Embryonic facial prominence (tissue), 1 donor: ENCODE measurements at regions not wholly inside any gene's neighbourhood (a gene's known extent, or its start where the extent isn't known, plus 50 kb on each side); places are given as distances from the start of the nearest gene placed in this dataset.

Experiments
- DNase-seq: peaks from one replicate; pipeline ENCODE4 v3.0.0-alpha.2; 2016; ENCODE audit errors: extremely low spot score

DNA sequence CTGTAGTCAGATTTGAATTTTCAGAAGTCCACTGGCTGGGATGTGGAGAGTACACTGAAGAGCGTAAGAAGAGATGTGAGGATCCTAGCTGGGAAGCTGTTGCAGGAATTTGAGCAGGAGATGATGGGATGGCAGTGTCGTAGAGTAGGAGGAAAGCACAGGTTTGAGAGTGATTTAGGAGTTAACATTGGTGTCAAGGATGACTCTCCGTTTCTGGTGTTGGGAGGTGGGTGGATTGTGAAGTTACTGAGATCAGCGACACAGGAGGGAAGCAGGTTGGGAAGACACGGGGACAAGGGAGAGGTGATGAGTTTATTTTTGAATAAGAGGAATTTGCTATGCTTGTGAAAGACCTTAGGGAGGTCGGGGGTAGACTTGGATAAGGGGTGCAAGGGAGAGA, 434.2 kb upstream of the TPM1 start:
- no peak for DNase-seq

DNA sequence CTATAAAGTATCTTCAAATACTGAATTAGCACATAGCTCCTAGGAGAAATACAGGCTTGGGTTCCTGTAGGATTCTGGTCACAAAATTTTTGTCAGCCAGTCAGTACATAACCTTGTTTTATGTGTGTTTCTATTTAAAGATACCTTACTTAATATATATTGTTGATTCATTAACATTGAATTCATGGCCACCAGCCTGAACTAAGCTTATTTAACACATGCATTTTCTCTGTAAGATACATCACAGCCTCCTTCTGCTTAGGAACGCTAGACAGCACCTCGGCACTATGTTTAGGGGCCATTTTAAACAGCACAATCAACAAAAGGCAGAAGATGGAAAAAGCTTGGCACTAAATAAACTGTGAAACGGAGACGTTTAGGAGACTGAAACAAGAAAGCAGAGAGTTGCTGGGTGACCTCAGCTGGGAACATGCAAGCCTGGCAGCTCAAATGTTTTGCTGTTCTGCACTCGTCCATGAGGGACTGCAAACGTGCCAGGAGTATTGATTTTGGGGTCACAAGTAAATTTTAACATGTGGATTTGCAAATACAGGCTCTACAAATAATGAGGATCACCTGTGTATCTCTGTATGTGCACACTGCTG, 432.2 kb upstream of the TPM1 start:
- no peak for DNase-seq

DNA sequence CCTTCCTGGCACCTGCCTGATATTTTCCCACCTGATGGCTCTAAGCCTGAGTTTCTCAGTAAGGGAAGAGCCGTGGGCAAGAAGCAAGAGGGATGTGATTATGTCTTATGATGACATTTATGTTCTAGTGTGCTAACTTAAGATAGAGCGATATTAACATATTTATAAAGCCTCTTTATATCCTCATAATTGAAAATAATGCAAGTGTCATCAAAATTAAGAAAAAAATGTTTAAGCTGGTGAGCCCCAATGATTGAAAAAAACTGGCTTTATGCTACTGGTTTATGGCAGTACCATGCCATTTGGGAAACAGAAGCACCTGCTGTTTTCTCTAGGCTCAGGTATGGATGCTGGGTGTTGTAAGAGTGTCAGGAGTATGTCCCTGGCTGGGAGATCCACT, 431.5 kb upstream of the TPM1 start:
- no peak for DNase-seq

DNA sequence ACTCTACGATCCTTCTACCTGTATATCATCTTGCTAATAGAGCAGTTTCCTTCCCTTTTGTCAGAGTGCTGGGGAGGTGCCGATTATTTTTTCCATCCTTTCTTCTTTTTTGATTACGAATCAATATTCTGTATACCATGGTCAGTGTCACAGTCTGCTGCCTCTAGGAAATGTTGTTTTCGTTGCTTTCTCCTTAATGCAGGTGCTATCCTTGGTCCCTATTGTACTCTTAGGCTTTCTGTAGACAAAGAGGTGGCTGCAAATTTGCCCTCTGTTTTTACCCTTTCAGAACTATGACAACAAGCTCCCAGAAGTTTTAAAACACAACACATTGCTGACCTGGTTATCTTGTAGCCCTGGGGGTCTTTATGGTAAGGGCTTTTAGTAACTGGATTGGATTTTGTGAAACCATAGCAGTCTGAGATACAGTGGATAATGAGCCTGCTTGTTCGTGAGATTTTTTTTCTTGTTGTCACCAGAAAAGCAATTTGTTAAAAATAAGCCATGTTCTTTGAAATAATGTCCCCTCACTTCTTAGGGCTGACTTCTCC, 430.3 kb upstream of the TPM1 start:
- DNase-seq: no peak

DNA sequence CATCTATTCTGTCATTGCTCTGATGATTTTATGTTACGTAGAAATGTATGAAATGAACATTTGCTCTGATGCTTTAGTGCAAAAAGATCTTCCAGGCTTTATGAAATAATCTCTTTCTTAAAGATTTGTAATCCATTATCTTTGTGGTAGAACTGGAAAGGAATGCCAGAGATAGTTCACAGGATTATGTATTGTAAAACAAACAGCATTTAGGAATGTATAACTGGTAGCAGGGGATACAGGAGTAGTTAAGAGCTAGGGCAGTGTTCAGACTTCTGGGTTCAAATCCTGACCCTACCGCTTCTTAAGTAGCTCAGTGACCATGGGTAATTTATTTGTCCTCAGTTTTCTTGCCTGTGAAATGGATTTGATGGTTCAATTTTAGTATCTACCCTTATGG, 429.8 kb upstream of the TPM1 start:
- DNase-seq: no peak

DNA sequence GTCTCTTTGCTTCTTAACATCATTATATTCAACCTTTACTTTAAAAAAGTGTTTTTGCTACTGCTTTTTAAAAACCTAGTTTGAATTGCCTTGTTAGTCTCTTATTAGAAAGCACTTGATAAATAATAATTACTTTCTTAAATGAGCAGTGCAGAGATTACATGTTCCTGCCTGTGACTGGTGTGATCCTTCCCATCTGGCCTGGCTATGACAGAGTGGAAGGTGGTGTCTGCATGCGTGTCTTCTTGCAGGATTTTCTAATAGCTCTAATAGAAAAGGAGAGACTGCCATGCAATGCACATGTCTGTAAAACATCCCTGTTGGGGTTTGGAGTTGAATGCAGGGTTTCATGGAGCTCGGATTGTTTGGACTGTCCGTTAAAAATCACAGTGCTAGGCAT, 425.8 kb upstream of the TPM1 start:
- no peak for DNase-seq

DNA sequence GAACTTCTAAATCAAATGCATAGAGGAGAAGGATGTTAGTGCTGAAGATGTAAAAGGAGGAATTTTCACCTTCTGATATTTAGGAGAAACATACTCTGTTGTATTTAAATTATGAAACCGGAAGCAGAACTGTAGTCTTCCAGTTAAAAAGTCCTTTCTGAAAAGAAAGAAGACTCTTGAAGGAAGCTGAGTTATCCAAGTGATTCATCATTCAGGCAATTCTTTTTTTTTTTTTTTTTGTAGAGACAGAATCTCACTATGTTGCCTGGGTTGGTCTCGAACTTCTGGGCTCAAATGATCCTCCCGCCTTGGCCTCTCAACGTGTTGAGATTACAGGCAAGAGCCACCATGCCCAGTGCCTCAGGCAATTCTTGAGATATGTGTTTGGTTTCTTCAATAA, 424.8 kb upstream of the TPM1 start:
- no peak for DNase-seq

DNA sequence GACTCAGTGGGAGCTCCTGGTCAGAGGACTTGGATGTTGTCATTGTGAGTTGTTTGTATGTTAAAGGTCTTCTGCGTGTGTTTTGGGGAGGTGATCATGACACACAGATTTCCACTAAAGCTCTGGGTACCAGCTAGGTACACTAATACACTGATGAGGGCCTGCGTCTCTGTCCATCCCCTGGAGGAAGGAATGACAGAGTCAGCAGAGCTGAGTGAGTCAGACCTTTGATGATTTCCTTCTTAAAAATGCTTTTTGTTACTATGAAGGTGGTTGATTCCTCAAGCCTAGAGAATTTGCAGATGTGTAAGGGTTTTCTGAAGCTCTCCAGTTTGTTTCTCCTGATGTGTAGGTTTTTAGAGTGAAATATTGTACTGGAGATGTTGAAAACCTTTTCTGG, 424.1 kb upstream of the TPM1 start:
- DNase-seq: no peak

DNA sequence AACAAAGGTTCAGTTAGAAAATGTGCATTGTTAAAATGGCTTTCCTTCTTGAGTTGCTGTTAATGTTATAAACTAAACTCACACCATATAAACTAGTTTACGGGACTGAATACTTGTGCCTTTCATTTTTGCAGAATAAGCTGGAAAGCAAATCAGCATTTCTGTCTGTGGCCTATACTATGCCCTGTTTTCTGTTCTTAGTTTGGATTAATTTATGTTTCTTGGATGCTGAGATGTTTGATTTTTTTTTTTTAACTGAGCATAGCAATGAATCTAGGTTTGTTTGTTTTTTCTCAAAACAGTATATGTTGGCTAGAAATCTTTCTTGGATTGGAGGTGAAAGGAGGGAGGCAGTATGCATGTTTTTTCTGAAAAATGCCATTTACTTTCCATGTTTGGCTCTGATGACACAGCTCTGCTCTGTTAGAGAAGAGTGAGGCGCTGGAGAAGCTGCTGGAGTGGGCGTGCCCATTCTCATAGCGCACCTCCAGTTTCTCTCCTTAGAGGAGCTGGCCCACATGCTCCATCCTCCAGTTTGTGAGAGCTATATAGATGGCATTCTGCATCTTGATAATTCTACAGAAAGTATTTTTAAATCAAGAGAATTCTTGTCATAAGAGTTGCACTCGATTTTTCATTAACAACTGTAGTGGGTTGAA, 423.6 kb upstream of the TPM1 start:
- DNase-seq: no peak

DNA sequence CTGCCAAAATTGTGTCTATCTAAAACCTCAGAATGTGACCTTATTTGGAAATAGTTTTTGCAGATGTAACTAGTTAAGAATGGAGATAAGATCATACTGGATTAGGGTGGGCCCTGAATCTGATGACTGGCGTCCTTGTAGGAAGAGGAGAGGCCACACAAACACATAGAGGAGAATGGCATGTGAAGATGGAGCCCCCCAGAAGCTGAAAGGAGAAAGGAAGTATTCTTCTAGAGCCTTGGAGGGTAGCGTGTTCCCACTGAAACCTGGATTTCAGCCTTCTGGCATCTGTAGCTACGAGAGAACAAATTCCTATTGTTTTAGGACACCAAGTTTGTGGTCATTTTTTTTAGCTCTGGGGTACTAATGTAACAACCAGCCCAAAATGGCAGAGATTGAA, 423.0 kb upstream of the TPM1 start:
- DNase-seq: no peak

DNA sequence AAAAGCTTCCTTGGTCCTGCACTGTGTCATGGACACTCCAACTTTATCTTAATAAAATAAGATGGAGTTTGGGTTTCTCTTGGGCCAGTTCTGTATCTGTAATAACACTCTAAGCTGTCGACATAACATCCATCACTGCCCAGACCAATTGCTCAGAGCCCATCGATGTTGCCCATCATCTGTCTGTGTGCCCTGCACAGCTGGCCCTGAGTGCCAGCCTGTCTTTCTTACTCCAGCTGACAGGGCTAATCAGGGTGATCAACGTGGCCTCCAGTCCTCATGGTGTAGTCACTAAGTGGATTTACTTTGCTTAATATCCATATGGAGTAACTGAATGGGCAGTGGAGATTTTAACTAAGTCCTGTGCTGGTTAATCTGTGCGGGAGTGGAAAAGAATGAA, 419.8 kb upstream of the TPM1 start:
- DNase-seq: no peak

DNA sequence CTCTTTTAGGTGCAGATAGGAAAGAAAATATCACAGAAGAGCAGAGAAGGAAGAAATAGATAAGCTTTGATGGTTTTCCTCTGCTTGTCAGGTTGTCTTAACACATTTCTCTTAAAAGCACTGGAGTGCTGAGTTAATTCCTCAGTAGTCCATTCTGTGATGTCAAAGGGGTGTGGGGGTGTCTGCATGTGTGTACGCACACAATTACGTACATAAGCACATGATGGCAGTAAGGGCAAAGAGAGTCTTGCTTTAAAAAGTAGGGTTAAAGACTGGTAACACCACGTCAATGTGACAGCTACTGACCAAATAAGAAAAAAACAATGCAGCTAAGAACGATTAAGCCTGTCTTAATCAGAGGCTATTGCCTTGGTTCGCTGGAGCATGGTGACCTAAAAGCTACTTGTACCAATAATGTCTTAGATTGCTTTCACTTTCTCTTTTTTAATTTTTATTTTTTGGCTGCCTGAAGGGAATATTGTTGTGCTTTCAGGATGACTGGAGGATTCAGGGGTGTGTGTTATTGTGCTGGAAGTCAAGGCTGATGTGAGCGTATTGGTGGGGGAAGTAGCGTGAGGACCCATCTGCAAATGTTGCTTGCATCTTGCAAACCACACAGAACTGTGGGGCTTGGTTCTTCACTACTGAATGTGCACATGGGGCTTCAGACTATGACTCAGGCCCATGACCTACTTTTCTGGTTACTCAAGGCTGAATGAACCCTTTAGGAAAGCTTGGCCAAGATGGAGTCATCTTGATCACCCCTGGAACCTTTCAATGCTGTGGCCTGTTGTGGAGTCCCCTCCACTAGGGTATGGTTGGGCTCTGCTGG, 417.8 kb upstream of the TPM1 start:
- DNase-seq: no peak

DNA sequence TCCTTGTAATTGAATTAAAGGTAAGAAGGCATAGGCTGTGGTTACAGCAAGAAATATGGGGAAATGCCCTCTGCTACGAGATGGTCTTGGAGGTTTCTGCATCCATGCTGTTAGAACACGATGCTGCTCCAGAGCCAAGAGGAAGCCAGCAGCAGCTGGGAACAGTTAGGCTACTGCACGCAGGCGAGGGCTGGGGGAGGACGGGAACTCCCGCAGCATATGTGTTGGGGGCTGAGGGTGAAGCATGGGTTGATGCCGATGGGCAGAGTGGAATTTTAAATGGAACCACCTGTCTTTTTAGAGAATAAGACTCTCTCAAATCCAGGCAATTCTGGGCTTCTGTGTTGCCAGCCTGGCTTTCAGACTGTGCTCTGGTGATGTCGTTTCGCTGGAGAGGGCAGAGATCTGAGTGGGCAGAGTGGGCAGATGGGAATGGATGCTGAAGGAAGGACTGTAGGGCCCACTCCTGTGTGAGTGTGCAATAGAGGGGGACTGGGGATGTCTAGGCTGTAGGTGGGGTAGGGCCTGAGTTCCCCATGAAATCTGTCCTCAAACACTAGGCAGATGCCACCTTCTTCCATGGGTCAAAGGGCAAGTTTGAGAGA, 417.0 kb upstream of the TPM1 start:
- peak; percentile 51 for DNase-seq

DNA sequence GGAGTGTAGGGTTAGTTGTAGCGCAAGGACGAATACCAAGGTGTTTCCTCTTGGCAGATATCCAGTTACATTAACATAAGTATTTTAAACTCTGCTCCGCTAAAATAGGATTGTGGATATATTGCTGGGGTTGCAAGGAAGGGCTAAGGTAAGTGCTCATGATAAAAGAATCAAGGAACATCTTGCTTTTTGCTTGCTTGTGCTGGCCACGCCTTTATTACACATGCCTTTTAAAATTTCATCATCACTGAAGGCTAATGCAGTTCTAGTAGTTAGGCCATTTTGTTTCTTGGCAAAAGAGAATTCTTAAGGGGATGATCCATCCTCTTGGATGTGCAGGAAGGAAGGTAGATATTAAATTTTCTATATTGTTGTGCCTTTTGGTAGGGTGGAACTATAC, 415.6 kb upstream of the TPM1 start:
- DNase-seq: no peak

DNA sequence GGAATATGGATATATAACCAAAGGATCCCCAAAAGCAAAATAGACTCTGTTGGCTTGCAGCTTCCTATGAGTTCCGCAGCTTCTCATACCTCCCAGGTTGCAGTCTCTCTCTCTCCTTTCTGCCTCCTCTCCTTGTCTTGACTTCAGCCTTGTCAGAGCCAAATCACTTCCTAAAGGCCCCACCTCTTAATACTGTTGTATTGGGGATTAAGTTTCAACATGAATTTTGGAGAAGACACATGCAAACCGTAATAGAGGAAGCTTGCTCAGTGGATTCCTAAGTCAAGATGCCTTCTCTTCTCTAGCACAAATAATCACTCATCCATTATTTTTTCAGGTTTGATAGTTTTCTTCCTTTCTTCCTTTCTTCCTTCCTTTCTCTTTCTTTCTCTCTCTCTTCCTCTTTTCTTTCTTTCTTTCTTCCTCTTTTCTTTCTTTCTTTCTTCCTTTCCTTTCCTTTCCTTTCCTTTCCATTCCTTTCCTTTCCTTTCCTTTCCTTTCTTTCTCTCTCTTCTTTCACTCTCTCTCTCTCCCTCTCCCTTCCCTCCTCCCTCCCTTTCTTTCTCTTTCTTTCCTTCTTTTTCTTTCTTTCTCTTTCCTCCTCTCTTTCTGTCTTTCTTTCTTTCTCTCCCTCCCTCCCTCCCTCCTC, 411.3 kb upstream of the TPM1 start:
- no peak for DNase-seq

DNA sequence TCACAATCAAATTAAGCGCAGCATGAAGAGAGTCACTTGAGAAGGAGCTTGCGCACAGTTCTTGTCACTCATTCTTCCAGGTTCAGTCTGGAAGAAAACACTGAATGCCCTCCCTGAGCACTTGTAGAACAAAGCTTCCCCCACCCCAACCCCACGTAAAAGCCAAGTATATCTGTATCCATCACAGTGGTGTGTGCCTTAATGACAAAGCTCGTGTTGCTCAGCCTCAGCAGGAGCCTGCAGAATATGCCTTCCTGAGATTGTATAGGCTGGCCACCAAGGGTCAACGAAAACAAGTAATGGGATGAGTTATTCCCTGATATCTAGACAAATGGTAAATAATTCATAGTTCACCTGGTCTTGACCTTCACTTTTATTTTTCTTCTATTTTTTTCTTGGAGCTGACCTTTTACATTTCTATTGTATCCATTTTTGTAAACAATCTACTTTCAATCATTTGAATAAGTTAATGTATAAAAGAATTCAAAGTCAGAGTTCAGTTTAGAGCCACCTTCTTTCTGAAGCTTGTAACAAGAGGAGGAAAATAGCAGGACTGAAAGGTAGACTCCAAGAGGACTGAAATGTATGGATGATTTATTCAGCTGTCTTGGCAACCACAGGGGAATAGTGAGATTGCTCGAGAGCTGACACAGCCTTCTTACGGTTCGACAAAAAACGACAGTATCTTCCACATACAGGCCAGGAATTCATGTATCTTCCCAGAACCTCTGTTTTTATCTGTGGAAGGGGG, 405.5 kb upstream of the TPM1 start:
- no peak for DNase-seq

DNA sequence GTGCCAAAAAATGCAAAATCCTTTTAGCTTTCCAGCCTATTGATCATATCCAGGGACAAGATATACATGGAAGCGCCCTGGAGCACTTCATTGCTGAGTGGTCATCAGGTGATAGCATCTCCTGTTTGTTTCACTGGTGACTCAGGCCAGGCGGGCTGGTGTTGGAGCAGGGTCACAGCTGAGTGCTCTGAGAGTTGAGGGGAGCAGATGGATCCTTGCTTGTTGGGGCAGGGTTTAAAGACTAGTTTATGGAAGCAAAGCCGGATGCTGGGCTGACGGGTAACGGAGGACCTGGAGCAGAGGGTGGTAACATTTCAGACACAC, 405.0 kb upstream of the TPM1 start:
- no peak for DNase-seq

DNA sequence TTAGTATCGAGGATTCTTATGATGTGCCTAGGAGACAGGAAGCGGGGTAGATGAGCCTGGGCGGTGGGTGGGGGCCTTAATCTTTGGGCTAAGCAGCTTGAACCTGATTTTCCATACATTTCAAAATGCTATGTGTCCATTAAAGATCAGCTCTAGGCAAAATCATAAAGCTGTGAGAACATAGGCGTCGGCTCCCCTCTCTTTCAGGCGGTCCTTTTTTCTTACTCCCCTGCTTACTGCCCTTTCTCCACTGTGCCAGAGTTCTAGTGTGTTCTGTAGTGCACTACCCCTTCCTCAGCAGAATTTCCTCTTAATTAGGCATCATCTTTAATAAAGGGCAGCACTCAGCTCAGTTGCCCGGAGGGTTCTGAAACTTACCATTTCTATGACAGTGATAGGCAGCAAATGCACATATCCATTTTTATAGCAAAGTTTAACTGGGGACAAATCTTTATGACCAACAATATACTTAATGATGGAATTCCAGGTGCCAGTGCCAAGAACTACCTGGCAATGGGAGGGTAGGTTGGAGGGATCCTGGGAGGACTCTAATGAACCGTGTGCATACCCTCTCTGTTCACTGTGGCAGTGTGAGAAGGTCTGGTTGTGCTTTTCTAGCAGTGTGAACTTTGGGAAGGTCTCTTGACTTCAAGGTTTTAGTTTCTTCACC, 404.5 kb upstream of the TPM1 start:
- no peak for DNase-seq

DNA sequence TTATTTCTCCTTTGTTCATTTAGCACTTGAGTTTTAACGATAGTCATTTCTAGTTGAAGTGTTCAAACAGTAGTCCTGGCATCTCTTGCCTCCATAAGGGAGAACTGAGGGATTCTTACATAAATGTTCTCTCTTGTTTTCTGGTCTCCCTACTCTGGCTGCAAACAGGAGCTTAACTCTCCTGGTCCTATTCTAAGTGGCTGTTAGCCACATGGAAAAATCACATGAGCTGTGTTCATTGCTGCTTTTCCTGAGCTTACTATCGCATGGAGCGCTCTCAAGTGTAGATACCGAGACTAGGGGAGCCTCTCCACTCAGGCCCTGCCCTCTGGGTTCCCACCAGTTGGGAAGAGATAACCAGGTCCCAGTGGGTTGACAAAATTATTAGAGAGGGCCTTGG, 403.1 kb upstream of the TPM1 start:
- no peak for DNase-seq

DNA sequence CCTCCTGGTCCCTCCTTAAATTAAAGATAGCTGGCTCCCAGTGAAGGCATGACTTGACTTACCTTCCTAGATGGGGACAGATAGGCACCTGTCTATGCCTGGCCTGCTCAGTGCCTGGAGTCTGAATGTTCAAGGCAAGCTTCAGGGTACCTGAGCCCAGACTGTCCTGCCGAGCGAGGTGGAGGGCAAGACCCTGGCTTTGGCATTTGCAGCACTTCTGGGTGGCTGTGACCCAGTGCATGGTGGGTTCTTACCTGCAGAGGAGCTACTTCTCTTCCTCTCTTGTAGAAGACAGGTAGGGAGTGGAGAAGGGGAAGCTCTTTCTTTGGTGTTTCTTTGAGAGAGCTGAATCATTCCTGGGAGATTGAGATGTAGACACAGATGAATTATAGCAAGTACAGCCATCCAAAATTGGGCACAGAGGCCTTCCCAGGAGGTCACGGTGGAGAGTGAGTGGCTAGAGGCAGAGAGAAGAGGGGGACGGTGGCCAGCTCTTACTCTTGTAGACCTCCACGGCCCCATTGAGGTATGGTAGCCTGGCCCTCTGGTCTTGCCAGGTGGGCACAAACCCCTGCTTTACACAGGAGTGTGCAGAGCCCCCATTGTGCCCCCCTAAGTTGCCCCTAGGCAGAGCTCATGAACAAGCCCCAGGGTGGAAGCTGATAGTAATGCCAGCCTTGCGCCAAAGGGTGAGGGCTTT, 402.5 kb upstream of the TPM1 start:
- no peak for DNase-seq
